B cell (primary cell): ENCODE measurements at regions not wholly inside any gene's neighbourhood (a gene's known extent, or its start where the extent isn't known, plus 50 kb on each side); places are given as distances from the start of the nearest gene placed in this dataset.

ENCODE experiments used
- ATAC-seq: fragments of 200-7000 bp; cut with Tn5 transposase; one replicate; pipeline ENCODE4 v1.10.0; 2021; ENCODE audit warnings: low read depth, mild to moderate bottlenecking, moderate number of reproducible peaks, moderate library complexity
- CTCF ChIA-PET: fragments of 350-600 bp; sonication (Branson Sonifier 250); formaldehyde crosslinking; loops from one replicate; lab custom pipeline; 2021; ENCODE audit warnings: antibody characterized with exemption, inconsistent platforms; lab: Charles Lee
- POLR2A ChIA-PET: fragments of 350-600 bp; sonication (Branson Sonifier 250); formaldehyde crosslinking; loops from one replicate; lab custom pipeline; 2021; ENCODE audit warnings: antibody characterized with exemption; lab: Charles Lee
- DNase-seq: peaks from one replicate; pipeline ENCODE4 v3.0.0; 2013
- H2AFZ ChIP-seq: 2 replicates; pipeline ENCODE4 v1.6.1; 2012; ENCODE audit warnings: mild to moderate bottlenecking, low read depth, low read length; ENCODE audit not compliant: insufficient read depth, poor library complexity, severe bottlenecking
- H3K27ac ChIP-seq, 2 donors: 1 replicate in 1 of 2; 2 replicates in 1 of 2; pipeline ENCODE4 v1.5.1; 2012 to 2013; ENCODE audit warnings: low read length in 2 of 2, mild to moderate bottlenecking in 2 of 2, moderate library complexity in 1 of 2
- H3K27me3 ChIP-seq, 4 experiments: fragments of 200-600 bp in 1 of 4; sonication (generic) in 1 of 4; replicated peaks in 1 of 4; 1 replicate in 2 of 4; 2 replicates in 2 of 4; pipeline versions ENCODE4 v1.6.1 to v1.7.0; 2013 to 2016; ENCODE audit warnings: low read length in 3 of 4, mild to moderate bottlenecking in 2 of 4, mixed read lengths in 1 of 4, moderate library complexity in 1 of 4; ENCODE audit not compliant: insufficient read depth in 4 of 4, control insufficient read depth in 3 of 4; ENCODE audit errors: control extremely low read depth in 1 of 4
- H3K36me3 ChIP-seq, 2 experiments: replicated peaks in 1 of 2; 1 replicate in 1 of 2; 2 replicates in 1 of 2; pipeline versions ENCODE4 v1.6.1 to v1.7.1; 2013; ENCODE audit warnings: low read length in 1 of 2; ENCODE audit not compliant: insufficient read depth in 2 of 2, control insufficient read depth in 1 of 2; ENCODE audit errors: control extremely low read depth in 1 of 2, extremely low read depth in 1 of 2
- H3K4me1 ChIP-seq, 2 donors: fragments of 200-600 bp in 1 of 2; sonication (generic) in 1 of 2; 1 replicate in 1 of 2; 2 replicates in 1 of 2; pipeline versions ENCODE4 v1.5.1 to v1.6.1; 2013 to 2017; ENCODE audit warnings: low read length in 2 of 2; ENCODE audit not compliant: control insufficient read depth in 2 of 2, insufficient read depth in 2 of 2
- H3K4me2 ChIP-seq: replicated peaks from 2 replicates; pipeline ENCODE3; 2012; ENCODE audit warnings: mild to moderate bottlenecking, low read depth, low read length; ENCODE audit not compliant: poor library complexity, severe bottlenecking
- H3K4me3 ChIP-seq, 5 experiments: fragments of 200-600 bp in 1 of 5; sonication (generic) in 1 of 5; 1 replicate in 3 of 5; 2 replicates in 2 of 5; pipeline versions ENCODE4 v1.5.1 to v1.7.0; 2011 to 2016; ENCODE audit warnings: low read length in 4 of 5, mild to moderate bottlenecking in 4 of 5, low read depth in 2 of 5, control low read depth in 1 of 5, moderate library complexity in 1 of 5; ENCODE audit not compliant: insufficient read depth in 1 of 5; ENCODE audit errors: control extremely low read depth in 1 of 5, extremely low read depth in 1 of 5
- H3K79me2 ChIP-seq: fragments of 200-600 bp; sonication (generic); one replicate; pipeline ENCODE4 v1.6.0; 2016; ENCODE audit warnings: low read length; ENCODE audit not compliant: control insufficient read depth, insufficient read depth
- H3K9ac ChIP-seq: fragments of 200-600 bp; sonication (generic); 2 replicates; pipeline ENCODE4 v1.6.1; 2017; ENCODE audit warnings: mild to moderate bottlenecking, low read length, moderate library complexity
- H3K9me3 ChIP-seq, 3 donors: one replicate each; pipeline versions ENCODE4 v1.6.1 to v1.7.1; 2013; ENCODE audit warnings: low read length in 2 of 3; ENCODE audit not compliant: control insufficient read depth in 2 of 3, insufficient read depth in 1 of 3; ENCODE audit errors: control extremely low read depth in 1 of 3
- H4K20me1 ChIP-seq: 2 replicates; pipeline ENCODE4 v1.6.0; 2012; ENCODE audit warnings: mild to moderate bottlenecking, low read length; ENCODE audit not compliant: insufficient read depth, control insufficient read depth, poor library complexity, severe bottlenecking
- H3K27ac Mint-ChIP-seq: one replicate; pipeline ENCODE4 v1.8.0; 2021; ENCODE audit warnings: mixed read lengths
- H3K27me3 Mint-ChIP-seq: one replicate; pipeline ENCODE4 v1.8.0; 2021; ENCODE audit warnings: mixed read lengths
- H3K4me1 Mint-ChIP-seq: one replicate; pipeline ENCODE4 v1.8.0; 2021; ENCODE audit warnings: mixed read lengths
- H3K4me3 Mint-ChIP-seq: one replicate; pipeline ENCODE4 v1.8.0; 2021; ENCODE audit warnings: mixed read lengths
- H3K9me3 Mint-ChIP-seq: one replicate; pipeline ENCODE4 v1.8.0; 2022; ENCODE audit warnings: mixed read lengths; ENCODE audit not compliant: insufficient read depth
- EZH2 ChIP-seq: IDR thresholded peaks from 2 replicates; pipeline ENCODE4 v1.6.1; 2012; ENCODE audit warnings: borderline replicate concordance, low read depth, mild to moderate bottlenecking, moderate library complexity, low read length; ENCODE audit not compliant: insufficient read depth, poor library complexity, severe bottlenecking
- WGBS: methylation state at CpG from one replicate; pipeline ENCODE4 v1.1.5; 2013; ENCODE audit warnings: missing lambda C conversion rate; ENCODE audit not compliant: insufficient coverage; 5-methylcytosine and 5-hydroxymethylcytosine counted together
- intact Hi-C: fragments of 100-400 bp; cut with micrococcal nuclease; formaldehyde crosslinking; loops from one replicate; pipeline ENCODE4 v1.10.0; 2022
- TF ChIP-seq, protein P1 (sequence below): fragments of 200-600 bp; IDR thresholded peaks from one replicate; pipeline ENCODE4 v1.8.0; 2022; ENCODE audit warnings: antibody characterized with exemption, mild to moderate bottlenecking

DNA sequence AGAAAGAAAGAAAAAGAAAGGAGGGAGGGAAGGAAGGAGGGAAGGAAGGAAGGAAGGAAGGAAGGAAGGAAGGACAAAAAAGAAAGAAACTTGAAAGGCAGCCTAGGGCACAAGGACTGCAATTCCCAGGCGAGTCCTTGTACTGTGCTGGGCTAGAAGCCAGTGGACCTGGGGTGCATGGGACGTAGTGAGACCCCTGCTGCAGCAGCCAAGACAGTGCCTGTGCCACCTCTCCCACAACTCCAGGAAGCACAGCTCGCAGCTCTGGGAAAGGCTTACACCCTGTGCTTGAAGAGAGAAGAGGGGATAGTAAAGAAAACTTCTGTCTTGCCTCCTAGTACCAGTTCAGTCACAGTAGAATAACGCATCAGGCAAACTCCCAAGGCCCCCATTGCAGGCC is 227.9 kb upstream of the CDH7 start:
- Histone ChIP-seq H3K9me3 (peaks cover 0 to 4% (median 0%) of the 10 kb centered on the region in 3 donors), H3K79me2 (no peaks in the 10 kb centered on the region), H3K4me3 (no peak overlapping the region), H3K27ac (no peak overlapping the region), H4K20me1 (no peaks in the 10 kb centered on the region), H3K9ac (no peak overlapping the region), H2AFZ (no peak overlapping the region), H3K4me2 (no peak overlapping the region), H3K4me1 (no peaks in the 10 kb centered on the region), H3K36me3 (no peaks in the 10 kb centered on the region), H3K27me3 (no peaks in the 10 kb centered on the region)
- H3K27ac Mint-ChIP-seq, result no peak overlapping the region
- no peaks in the 10 kb centered on the region for H3K27me3 Mint-ChIP-seq
- ChIA-PET POLR2A (no interaction called here), CTCF (no interaction called here)
- intact Hi-C loops, result no loop called here
- no peak overlapping the region for H3K4me3 Mint-ChIP-seq
- H3K9me3 Mint-ChIP-seq, result peaks cover 5% of the 10 kb centered on the region
- H3K4me1 Mint-ChIP-seq, result no peaks in the 10 kb centered on the region
- ATAC-seq (no peak), DNase-seq (no peak)
- TF ChIP-seq EZH2, result no peak
- TF ChIP-seq, protein P1, sequence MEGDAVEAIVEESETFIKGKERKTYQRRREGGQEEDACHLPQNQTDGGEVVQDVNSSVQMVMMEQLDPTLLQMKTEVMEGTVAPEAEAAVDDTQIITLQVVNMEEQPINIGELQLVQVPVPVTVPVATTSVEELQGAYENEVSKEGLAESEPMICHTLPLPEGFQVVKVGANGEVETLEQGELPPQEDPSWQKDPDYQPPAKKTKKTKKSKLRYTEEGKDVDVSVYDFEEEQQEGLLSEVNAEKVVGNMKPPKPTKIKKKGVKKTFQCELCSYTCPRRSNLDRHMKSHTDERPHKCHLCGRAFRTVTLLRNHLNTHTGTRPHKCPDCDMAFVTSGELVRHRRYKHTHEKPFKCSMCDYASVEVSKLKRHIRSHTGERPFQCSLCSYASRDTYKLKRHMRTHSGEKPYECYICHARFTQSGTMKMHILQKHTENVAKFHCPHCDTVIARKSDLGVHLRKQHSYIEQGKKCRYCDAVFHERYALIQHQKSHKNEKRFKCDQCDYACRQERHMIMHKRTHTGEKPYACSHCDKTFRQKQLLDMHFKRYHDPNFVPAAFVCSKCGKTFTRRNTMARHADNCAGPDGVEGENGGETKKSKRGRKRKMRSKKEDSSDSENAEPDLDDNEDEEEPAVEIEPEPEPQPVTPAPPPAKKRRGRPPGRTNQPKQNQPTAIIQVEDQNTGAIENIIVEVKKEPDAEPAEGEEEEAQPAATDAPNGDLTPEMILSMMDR, result no peak
- 73% methylated on average over 2 of the region's 4 CpGs for WGBS

- Histone ChIP-seq H4K20me1 (no peaks in the 10 kb centered on the region), H3K4me2 (no peak overlapping the region), H3K36me3 (no peaks in the 10 kb centered on the region), H3K9ac (no peak overlapping the region), H3K4me1 (no peaks in the 10 kb centered on the region), H3K9me3 (no peaks in the 10 kb centered on the region), H3K27ac (no peak overlapping the region), H2AFZ (no peak overlapping the region), H3K4me3 (no peak overlapping the region), H3K27me3 (no peaks in the 10 kb centered on the region), H3K79me2 (no peaks in the 10 kb centered on the region)
- peaks cover under 1% of the 10 kb centered on the region for H3K9me3 Mint-ChIP-seq
- no peak overlapping the region for H3K4me3 Mint-ChIP-seq
- intact Hi-C loops, result no loop called here
- ATAC-seq, result no peak
- no peaks in the 10 kb centered on the region for H3K4me1 Mint-ChIP-seq
- H3K27me3 Mint-ChIP-seq, result no peaks in the 10 kb centered on the region
- H3K27ac Mint-ChIP-seq, result no peak overlapping the region
- no peak for DNase-seq
- POLR2A ChIA-PET, result no interaction called here
- CTCF ChIA-PET, result no interaction called here
- TF ChIP-seq EZH2, result no peak
- TF ChIP-seq, protein P1, result no peak
- 86% methylated on average over 2 of the region's 5 CpGs for WGBS
These were observed 234.6 kb upstream of the CDH7 start for GRCh38 chr18:65516209-65516608.
